WERI-Rb-1 (cell line): ENCODE measurements at regions not wholly inside any gene's neighbourhood (a gene's known extent, or its start where the extent isn't known, plus 50 kb on each side); places are given as distances from the start of the nearest gene placed in this dataset.

ENCODE experiments used
- DNase-seq: peaks from one replicate; pipeline ENCODE4 v3.0.0-alpha.2; 2020
- H3K27ac ChIP-seq: fragments of 250-450 bp; sonication (Bioruptor Pico); 2 replicates; pipeline ENCODE4 v1.5.1; 2020; ENCODE audit warnings: mild to moderate bottlenecking, moderate library complexity
- H3K27me3 ChIP-seq: fragments of 250-450 bp; sonication (Bioruptor Pico); 2 replicates; pipeline ENCODE4 v1.5.1; 2021; ENCODE audit warnings: mild to moderate bottlenecking, low read depth, moderate library complexity; ENCODE audit not compliant: insufficient read depth, severe bottlenecking
- H3K36me3 ChIP-seq: fragments of 250-450 bp; sonication (Bioruptor Pico); 2 replicates; pipeline ENCODE4 v1.5.1; 2020; ENCODE audit warnings: mild to moderate bottlenecking, moderate library complexity
- H3K4me3 ChIP-seq: 2 replicates; pipeline ENCODE4 v1.5.1; 2011; ENCODE audit warnings: low read depth, mild to moderate bottlenecking, control low read depth, low read length
- H3K9me3 ChIP-seq: fragments of 250-450 bp; sonication (Bioruptor Pico); 2 replicates; pipeline ENCODE4 v1.5.1; 2021; ENCODE audit warnings: mild to moderate bottlenecking, moderate library complexity; ENCODE audit not compliant: severe bottlenecking
- CTCF ChIP-seq: IDR thresholded peaks from 2 replicates; pipeline ENCODE4 v1.5.1; 2011; ENCODE audit warnings: low read depth, mild to moderate bottlenecking, control low read depth, inconsistent platforms, low read length

GRCh38 chr6:56756791-56757587 is 114.3 kb upstream of the DST start:
- no peak for DNase-seq
- Histone ChIP-seq H3K9me3 (no peaks in the 10 kb centered on the region), H3K4me3 (no peak overlapping the region)

GRCh38 chr6:56756219-56756789 is 113.6 kb upstream of the DST start:
- Histone ChIP-seq H3K9me3 (no peaks in the 10 kb centered on the region), H3K27ac (peak overlapping the region; percentile 55), H3K36me3 (no peaks in the 10 kb centered on the region), H3K4me3 (no peak overlapping the region), H3K27me3 (no peaks in the 10 kb centered on the region)
- DNase-seq = no peak
- no peak for TF ChIP-seq CTCF

More at GRCh38 chr6:56756791-56757587, 114.3 kb upstream of the DST start:
- TF ChIP-seq CTCF = no peak
- H3K36me3 ChIP-seq = no peaks in the 10 kb centered on the region
- peak overlapping the region; percentile 55 for H3K27ac ChIP-seq
- no peaks in the 10 kb centered on the region for H3K27me3 ChIP-seq

GRCh38 chr6:56755040-56755439 is 112.4 kb upstream of the DST start:
- no peak overlapping the region; the same call in 1 of the 2 replicates for H3K27ac ChIP-seq
- no peak for DNase-seq
- H3K9me3 ChIP-seq = no peaks in the 10 kb centered on the region
- no peaks in the 10 kb centered on the region for H3K27me3 ChIP-seq
- TF ChIP-seq CTCF = no peak
- no peaks in the 10 kb centered on the region for H3K36me3 ChIP-seq
- H3K4me3 ChIP-seq = no peak overlapping the region

- TF ChIP-seq CTCF = no peak
- Histone ChIP-seq H3K36me3 (no peaks in the 10 kb centered on the region), H3K27me3 (no peaks in the 10 kb centered on the region), H3K9me3 (no peaks in the 10 kb centered on the region), H3K27ac (no peak overlapping the region), H3K4me3 (no peak overlapping the region)
- DNase-seq = no peak
These were observed 111.1 kb upstream of the DST start for GRCh38 chr6:56753811-56754210.

GRCh38 chr6:56752534-56752933 is 109.8 kb upstream of the DST start:
- DNase-seq = no peak
- Histone ChIP-seq H3K4me3 (no peak overlapping the region), H3K36me3 (no peaks in the 10 kb centered on the region), H3K9me3 (no peaks in the 10 kb centered on the region), H3K27me3 (no peaks in the 10 kb centered on the region), H3K27ac (no peak overlapping the region)
- no peak for TF ChIP-seq CTCF
